ENCODE measurements at regions not wholly inside any gene's neighbourhood (a gene's known extent, or its start where the extent isn't known, plus 50 kb on each side); places are given as distances from the start of the nearest gene placed in this dataset.

GRCh38 chr12:39239490-39240486, 203.1 kb downstream of the KIF21A start:
- no peak for TF ChIP-seq CTCF (IDR thresholded peaks at IDR 0.05; ENCODE audit: insufficient read depth, low read length, poor library complexity, severe bottlenecking)
- no peak for TF ChIP-seq EZH2phosphoT487 (conservative IDR thresholded peaks at IDR 0.05; ENCODE audit: low read length)

Data from SU-DHL-6 (cell line).